Left lung (tissue), 4 donors: ENCODE measurements at regions not wholly inside any gene's neighbourhood (a gene's known extent, or its start where the extent isn't known, plus 50 kb on each side); places are given as distances from the start of the nearest gene placed in this dataset.
A peak's percentile ranks its signal among the peaks of the same experiment; 100 is the strongest.

Experiments used
- ATAC-seq: fragments of 200-7000 bp; cut with Tn5 transposase; one replicate; pipeline ENCODE4 v1.9.1; 2020; ENCODE audit warnings: moderate library complexity
- DNase-seq, 4 donors: peaks; one replicate each; pipeline ENCODE4 v3.0.0-alpha.2; 2013 to 2020
- H3K27ac ChIP-seq, 2 donors: fragments of 200-600 bp; sonication (generic) in 1 of 2; one replicate each; pipeline versions ENCODE4 v1.5.0 to v1.8.0; 2020 to 2021
- H3K27me3 ChIP-seq, 2 donors: fragments of 200-600 bp; sonication (generic) in 1 of 2; one replicate each; pipeline versions ENCODE4 v1.5.0 to v1.8.0; 2020 to 2021
- H3K36me3 ChIP-seq, 2 donors: fragments of 200-600 bp; sonication (generic) in 1 of 2; one replicate each; pipeline versions ENCODE4 v1.5.0 to v1.8.0; 2020 to 2021
- H3K4me1 ChIP-seq, 2 donors: fragments of 200-600 bp; one replicate each; pipeline ENCODE4 v1.8.0; 2021
- H3K4me3 ChIP-seq, 2 donors: fragments of 200-600 bp; sonication (generic) in 1 of 2; one replicate each; pipeline versions ENCODE4 v1.5.0 to v1.8.0; 2020 to 2021; ENCODE audit warnings: mild to moderate bottlenecking in 1 of 2
- H3K9me3 ChIP-seq, 2 donors: fragments of 200-600 bp; sonication (generic) in 1 of 2; one replicate each; pipeline versions ENCODE4 v1.5.0 to v1.8.0; 2020 to 2021
- CTCF ChIP-seq, 2 donors: fragments of 200-600 bp; sonication (generic) in 1 of 2; IDR thresholded peaks; one replicate each; pipeline versions ENCODE4 v1.5.0 to v1.8.0; 2021; ENCODE audit warnings: antibody characterized with exemption in 2 of 2
- intact Hi-C, 2 donors: fragments of 100-400 bp; cut with DNase I; formaldehyde crosslinking; loops; one replicate each; pipeline versions ENCODE4 v1.11.2 to v1.14.2; 2022
- donor health status: DM: no; HTN: yes; CAD: no.
- donor health status: DM: no; HTN: no; CAD: no.

GRCh38 chr13:65653613-65654012, 1576.5 kb downstream of the PCDH9 start:
- intact Hi-C loops: no loop called here
- Histone ChIP-seq H3K27ac (no peak overlapping the region), H3K36me3 (no peaks in the 10 kb centered on the region), H3K4me1 (no peaks in the 10 kb centered on the region), H3K9me3 (no peaks in the 10 kb centered on the region), H3K4me3 (no peak overlapping the region), H3K27me3 (no peaks in the 10 kb centered on the region)
- DNase-seq (no peak), ATAC-seq (no peak)
- TF ChIP-seq CTCF (IDR thresholded peaks at IDR 0.05): no peak

GRCh38 chr13:65650321-65650720, 1579.8 kb downstream of the PCDH9 start:
- intact Hi-C loops: no loop called here
- no peak overlapping the region for H3K4me3 ChIP-seq
- H3K27me3 ChIP-seq: no peaks in the 10 kb centered on the region
- H3K36me3 ChIP-seq: no peaks in the 10 kb centered on the region
- H3K27ac ChIP-seq: no peak overlapping the region
- no peaks in the 10 kb centered on the region for H3K4me1 ChIP-seq
- DNase-seq (no peak), ATAC-seq (no peak)
- no peaks in the 10 kb centered on the region for H3K9me3 ChIP-seq
- no peak for TF ChIP-seq CTCF (IDR thresholded peaks at IDR 0.05)

GRCh38 chr13:65642996-65643395, 1587.1 kb downstream of the PCDH9 start:
- no peaks in the 10 kb centered on the region for H3K27me3 ChIP-seq
- DNase-seq (no peak), ATAC-seq (no peak)
- H3K9me3 ChIP-seq: no peaks in the 10 kb centered on the region
- no peak overlapping the region for H3K27ac ChIP-seq
- no peaks in the 10 kb centered on the region for H3K4me1 ChIP-seq
- H3K4me3 ChIP-seq: no peak overlapping the region
- intact Hi-C loops: no loop called here
- no peaks in the 10 kb centered on the region for H3K36me3 ChIP-seq
- no peak for TF ChIP-seq CTCF (IDR thresholded peaks at IDR 0.05)

GRCh38 chr13:65642301-65642700, 1587.8 kb downstream of the PCDH9 start:
- Histone ChIP-seq H3K36me3 (no peaks in the 10 kb centered on the region), H3K4me1 (no peaks in the 10 kb centered on the region), H3K9me3 (no peaks in the 10 kb centered on the region), H3K27ac (no peak overlapping the region), H3K27me3 (no peaks in the 10 kb centered on the region), H3K4me3 (no peak overlapping the region)
- intact Hi-C loops: no loop called here
- no peak for TF ChIP-seq CTCF (IDR thresholded peaks at IDR 0.05)
- ATAC-seq (no peak), DNase-seq (no peak)

- Histone ChIP-seq H3K4me3 (no peak overlapping the region), H3K27ac (no peak overlapping the region), H3K9me3 (no peaks in the 10 kb centered on the region), H3K36me3 (no peaks in the 10 kb centered on the region), H3K4me1 (no peaks in the 10 kb centered on the region), H3K27me3 (no peaks in the 10 kb centered on the region)
- peak in 1 of 4 donors; percentile 32 for DNase-seq
- peak; percentile 16 to 53 for TF ChIP-seq CTCF (IDR thresholded peaks at IDR 0.05)
- intact Hi-C loops: no loop called here
- ATAC-seq: peak; percentile 81
Measured at GRCh38 chr13:65638572-65639168, 1591.5 kb downstream of the PCDH9 start.
